Stimulated activated CD4-positive, alpha-beta T cell treated with anti-CD3 and anti-CD28 coated beads, Interleukin-1b, Interleukin-23, amount 100 ng/mL, for 24 hours (primary cell): ENCODE measurements at regions not wholly inside any gene's neighbourhood (a gene's known extent, or its start where the extent isn't known, plus 50 kb on each side); places are given as distances from the start of the nearest gene placed in this dataset.

Source experiments
- DNase-seq, 4 experiments: peaks; one replicate each; pipeline ENCODE4 v3.0.0-alpha.2; 2020; ENCODE audit warnings: low read depth in 4 of 4, low spot score in 1 of 4

DNA sequence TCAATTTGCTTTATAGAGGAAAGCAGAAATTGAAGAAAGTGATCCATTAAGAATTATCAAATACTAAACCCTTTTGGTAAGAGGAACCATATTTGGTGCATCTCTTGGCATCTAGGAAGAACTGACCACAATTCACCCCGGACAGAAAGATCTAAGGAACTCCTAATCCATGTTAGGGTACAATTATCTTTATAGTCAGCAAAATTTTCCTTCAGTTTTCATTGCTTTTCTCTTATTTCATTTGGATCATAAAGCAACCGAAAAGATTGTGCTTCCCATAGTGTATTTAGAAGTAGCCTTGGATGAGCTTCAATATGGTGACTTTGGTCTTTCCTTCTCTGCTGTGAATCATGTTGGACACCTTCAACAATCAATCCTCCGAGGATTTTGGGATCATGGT, 50.1 kb upstream of the IGFBP5 start:
- DNase-seq, result no peak
